ENCODE measurements at regions not wholly inside any gene's neighbourhood (a gene's known extent, or its start where the extent isn't known, plus 50 kb on each side); places are given as distances from the start of the nearest gene placed in this dataset.

DNA sequence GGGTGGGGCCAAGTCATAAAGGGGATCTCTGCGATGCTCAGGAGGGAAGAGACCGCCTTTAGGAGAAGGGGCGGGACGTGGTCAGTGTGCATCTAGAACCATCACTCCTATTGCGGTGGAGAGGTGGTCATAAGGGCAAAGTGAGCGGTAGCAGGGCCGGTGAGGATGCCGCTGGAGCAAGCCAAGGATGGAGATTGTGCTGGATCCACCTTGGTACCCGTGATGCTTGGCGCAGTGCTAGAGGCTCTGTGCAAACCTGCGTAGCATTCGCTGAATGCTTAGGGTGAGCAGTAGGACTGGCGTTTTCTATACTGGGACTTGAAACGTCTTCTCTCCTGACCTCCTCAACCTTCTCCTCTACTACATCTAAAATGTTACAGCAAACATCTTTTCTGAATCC, 294.2 kb downstream of the FGF9 start:
- Histone ChIP-seq H3K4me3 (ENCODE audit: control insufficient read depth in 2 of 3, extremely low read depth in 1 of 3, insufficient read depth in 2 of 3, low read depth in 1 of 3, low read length in 3 of 3) (no peak overlapping the region), H3K9ac (ENCODE audit: control insufficient read depth, extremely low read depth, insufficient read depth, low read length) (no peak overlapping the region)

DNA sequence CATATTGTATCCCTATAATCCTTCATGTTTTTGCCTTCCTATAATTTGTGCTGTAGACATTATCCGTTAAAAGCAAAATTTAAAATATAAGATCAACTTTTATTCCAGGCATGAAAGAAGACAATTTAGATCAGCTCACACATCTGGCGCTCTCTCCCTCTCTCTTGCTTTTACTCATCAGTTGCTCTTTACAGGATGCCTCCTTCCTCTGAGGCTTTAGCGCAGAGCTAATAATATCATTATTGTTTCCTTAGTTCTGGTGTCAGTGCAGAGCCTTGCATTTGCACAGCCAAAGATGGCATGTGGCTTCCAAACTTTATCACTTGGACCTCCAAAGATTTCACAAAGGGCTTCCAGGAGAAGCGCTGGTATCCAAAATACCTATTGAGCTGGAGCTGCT, 295.1 kb downstream of the FGF9 start:
- Histone ChIP-seq H3K4me3 (ENCODE audit: control insufficient read depth in 2 of 3, extremely low read depth in 1 of 3, insufficient read depth in 2 of 3, low read depth in 1 of 3, low read length in 3 of 3) (no peak overlapping the region), H2AFZ (ENCODE audit: control insufficient read depth, low read length) (no peak overlapping the region), H3K9me1 (ENCODE audit: control insufficient read depth, extremely low read depth, insufficient read depth, low read length) (no peaks in the 10 kb centered on the region), H3K4me1 (ENCODE audit: control insufficient read depth, extremely low read depth, insufficient read depth, low read length) (no peaks in the 10 kb centered on the region), H4K20me1 (ENCODE audit: control insufficient read depth, extremely low read depth, insufficient read depth, low read length) (no peaks in the 10 kb centered on the region), H3K36me3 (ENCODE audit: control insufficient read depth in 2 of 2, extremely low read depth in 1 of 2, insufficient read depth in 2 of 2, low read length in 2 of 2) (no peaks in the 10 kb centered on the region), H3K27ac (ENCODE audit: control insufficient read depth, insufficient read depth, low read length) (no peak overlapping the region), H3K4me2 (ENCODE audit: control insufficient read depth, extremely low read depth, insufficient read depth, low read depth, low read length) (no peak overlapping the region), H3K27me3 (ENCODE audit: control insufficient read depth, extremely low read depth, insufficient read depth, low read length) (no peaks in the 10 kb centered on the region), H3K79me2 (ENCODE audit: control insufficient read depth, insufficient read depth, low read length) (no peaks in the 10 kb centered on the region), H3K9me3 (ENCODE audit: control insufficient read depth, low read depth, low read length) (no peaks in the 10 kb centered on the region), H3K9ac (ENCODE audit: control insufficient read depth, extremely low read depth, insufficient read depth, low read length) (no peak overlapping the region)
- DNase-seq (ENCODE audit: low read depth, low spot score) (no peak), FAIRE-seq (no peak)
- dilution Hi-C loops (cut with MboI; ENCODE audit: extremely low pct_ligation_motif_present, low sequenced_read_pairs) = no loop called here
- TF ChIP-seq EZH2 (IDR thresholded peaks at IDR 0.05; ENCODE audit: low read length) = no peak
- TF ChIP-seq, protein P1, sequence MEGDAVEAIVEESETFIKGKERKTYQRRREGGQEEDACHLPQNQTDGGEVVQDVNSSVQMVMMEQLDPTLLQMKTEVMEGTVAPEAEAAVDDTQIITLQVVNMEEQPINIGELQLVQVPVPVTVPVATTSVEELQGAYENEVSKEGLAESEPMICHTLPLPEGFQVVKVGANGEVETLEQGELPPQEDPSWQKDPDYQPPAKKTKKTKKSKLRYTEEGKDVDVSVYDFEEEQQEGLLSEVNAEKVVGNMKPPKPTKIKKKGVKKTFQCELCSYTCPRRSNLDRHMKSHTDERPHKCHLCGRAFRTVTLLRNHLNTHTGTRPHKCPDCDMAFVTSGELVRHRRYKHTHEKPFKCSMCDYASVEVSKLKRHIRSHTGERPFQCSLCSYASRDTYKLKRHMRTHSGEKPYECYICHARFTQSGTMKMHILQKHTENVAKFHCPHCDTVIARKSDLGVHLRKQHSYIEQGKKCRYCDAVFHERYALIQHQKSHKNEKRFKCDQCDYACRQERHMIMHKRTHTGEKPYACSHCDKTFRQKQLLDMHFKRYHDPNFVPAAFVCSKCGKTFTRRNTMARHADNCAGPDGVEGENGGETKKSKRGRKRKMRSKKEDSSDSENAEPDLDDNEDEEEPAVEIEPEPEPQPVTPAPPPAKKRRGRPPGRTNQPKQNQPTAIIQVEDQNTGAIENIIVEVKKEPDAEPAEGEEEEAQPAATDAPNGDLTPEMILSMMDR (optimal IDR thresholded peaks at IDR 0.05 in 1 of 3, IDR thresholded peaks at IDR 0.05 in 1 of 3, conservative IDR thresholded peaks at IDR 0.05 in 1 of 3; ENCODE audit: extremely low read depth in 1 of 3, insufficient read depth in 2 of 3, low read length in 3 of 3) = no peak

More for the DNA sequence above, 294.2 kb downstream of the FGF9 start:
- no peaks in the 10 kb centered on the region for H3K9me3 ChIP-seq (ENCODE audit: control insufficient read depth, low read depth, low read length)
- H3K4me1 ChIP-seq (ENCODE audit: control insufficient read depth, extremely low read depth, insufficient read depth, low read length) = no peaks in the 10 kb centered on the region
- no peaks in the 10 kb centered on the region for H3K79me2 ChIP-seq (ENCODE audit: control insufficient read depth, insufficient read depth, low read length)
- FAIRE-seq = no peak
- H3K27me3 ChIP-seq (ENCODE audit: control insufficient read depth, extremely low read depth, insufficient read depth, low read length) = no peaks in the 10 kb centered on the region
- no peak overlapping the region for H3K4me2 ChIP-seq (ENCODE audit: control insufficient read depth, extremely low read depth, insufficient read depth, low read depth, low read length)
- dilution Hi-C loops (cut with MboI; ENCODE audit: extremely low pct_ligation_motif_present, low sequenced_read_pairs) = no loop called here
- H3K27ac ChIP-seq (ENCODE audit: control insufficient read depth, insufficient read depth, low read length) = no peak overlapping the region
- H2AFZ ChIP-seq (ENCODE audit: control insufficient read depth, low read length) = no peak overlapping the region
- DNase-seq (ENCODE audit: low read depth, low spot score) = no peak
- TF ChIP-seq EZH2 (IDR thresholded peaks at IDR 0.05; ENCODE audit: low read length) = no peak
- TF ChIP-seq, protein P1 (optimal IDR thresholded peaks at IDR 0.05 in 1 of 3, IDR thresholded peaks at IDR 0.05 in 1 of 3, conservative IDR thresholded peaks at IDR 0.05 in 1 of 3; ENCODE audit: extremely low read depth in 1 of 3, insufficient read depth in 2 of 3, low read length in 3 of 3) = no peak
- no peaks in the 10 kb centered on the region for H3K36me3 ChIP-seq (ENCODE audit: control insufficient read depth in 2 of 2, extremely low read depth in 1 of 2, insufficient read depth in 2 of 2, low read length in 2 of 2)
- no peaks in the 10 kb centered on the region for H3K9me1 ChIP-seq (ENCODE audit: control insufficient read depth, extremely low read depth, insufficient read depth, low read length)
- H4K20me1 ChIP-seq (ENCODE audit: control insufficient read depth, extremely low read depth, insufficient read depth, low read length) = no peaks in the 10 kb centered on the region

All from keratinocyte (primary cell).